NCI-H1436 (cell line): ENCODE measurements at regions not wholly inside any gene's neighbourhood (a gene's known extent, or its start where the extent isn't known, plus 50 kb on each side); places are given as distances from the start of the nearest gene placed in this dataset.

Experiments used
- DNase-seq: peaks from one replicate; lab custom pipeline; 2025; lab: John Stamatoyannopoulos, UW

DNA sequence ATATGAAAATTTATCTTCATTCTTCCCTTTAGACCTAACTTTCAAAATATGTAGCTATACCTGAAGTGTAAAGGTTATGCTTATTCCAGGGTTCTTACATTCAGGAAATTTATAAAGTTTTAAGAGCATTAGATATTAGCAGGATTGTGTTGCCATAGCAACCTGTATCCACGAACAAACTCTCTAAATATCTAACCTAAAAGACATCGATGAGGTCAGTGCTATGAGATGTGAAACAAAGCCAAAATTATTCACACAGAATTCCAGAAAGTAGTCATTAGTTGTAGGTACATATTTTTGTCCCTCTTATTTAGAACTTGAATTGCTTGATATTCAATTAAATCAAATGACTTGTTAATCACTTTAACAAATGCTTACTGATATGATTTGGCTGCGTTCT is 705.3 kb downstream of the SOCS6 start:
- DNase-seq = no peak

DNA sequence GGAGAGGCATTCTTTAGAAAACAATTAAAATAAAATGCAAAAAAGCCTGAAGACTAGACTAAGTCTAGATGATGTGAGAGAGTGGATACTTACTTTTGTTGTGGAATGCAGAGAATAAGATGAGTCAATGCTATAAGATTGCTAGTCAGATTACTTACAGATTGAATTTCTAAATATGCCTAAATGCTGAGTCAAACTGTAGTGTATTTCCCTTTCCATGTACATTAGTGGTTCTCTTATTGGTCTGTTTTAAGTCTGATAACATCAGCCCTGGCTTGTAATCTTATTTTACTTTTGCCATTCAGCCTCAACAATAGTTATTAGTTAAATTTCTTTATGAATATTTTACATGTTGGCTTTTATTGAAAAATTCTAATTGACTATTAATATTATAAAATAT is 702.7 kb downstream of the SOCS6 start:
- DNase-seq = no peak

DNA sequence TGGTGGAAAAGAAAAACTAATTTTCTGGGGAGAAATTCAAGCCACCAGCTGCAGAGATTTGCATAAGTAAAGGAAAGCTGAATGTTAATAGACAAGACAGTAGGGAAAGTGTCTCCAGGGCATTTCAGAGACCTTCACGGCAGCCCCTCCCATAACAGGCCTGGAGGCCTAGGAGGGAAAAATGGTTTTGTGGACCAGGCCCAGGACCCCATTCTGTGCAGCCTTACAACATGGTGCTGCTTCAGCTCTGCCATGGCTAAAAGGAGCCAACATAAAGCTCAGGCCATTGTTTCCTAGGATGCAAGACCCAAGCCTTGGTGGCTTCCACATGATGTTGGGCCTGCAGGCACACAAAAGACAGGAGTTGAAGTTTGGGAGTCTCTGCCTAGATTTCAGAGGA is 697.1 kb downstream of the SOCS6 start:
- DNase-seq = no peak

DNA sequence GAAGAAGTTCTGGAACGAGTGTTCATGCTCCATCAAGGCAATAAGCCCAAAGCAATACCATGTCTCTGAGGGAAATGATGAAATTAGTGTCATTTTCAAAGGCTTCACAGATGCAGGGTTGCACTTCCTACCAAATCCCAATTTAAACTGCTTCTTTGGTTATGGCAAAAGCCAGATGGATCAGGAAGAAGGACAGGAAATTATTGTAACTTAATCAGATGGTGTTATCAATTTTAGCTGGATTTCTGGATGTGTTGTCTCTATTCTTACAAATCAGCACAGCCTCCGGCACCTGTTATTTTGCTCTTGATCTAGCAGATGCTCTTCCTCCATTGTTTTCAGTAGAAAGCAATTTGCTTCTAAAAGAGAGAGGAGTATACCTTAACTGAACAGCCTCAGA is 693.4 kb downstream of the SOCS6 start:
- no peak for DNase-seq

- DNase-seq = peak; percentile 11
Observed at GRCh38 chr18:70981400-70982140, 692.7 kb downstream of the SOCS6 start.

- no peak for DNase-seq
Observed at GRCh38 chr18:70973626-70974025, 684.8 kb downstream of the SOCS6 start.

DNA sequence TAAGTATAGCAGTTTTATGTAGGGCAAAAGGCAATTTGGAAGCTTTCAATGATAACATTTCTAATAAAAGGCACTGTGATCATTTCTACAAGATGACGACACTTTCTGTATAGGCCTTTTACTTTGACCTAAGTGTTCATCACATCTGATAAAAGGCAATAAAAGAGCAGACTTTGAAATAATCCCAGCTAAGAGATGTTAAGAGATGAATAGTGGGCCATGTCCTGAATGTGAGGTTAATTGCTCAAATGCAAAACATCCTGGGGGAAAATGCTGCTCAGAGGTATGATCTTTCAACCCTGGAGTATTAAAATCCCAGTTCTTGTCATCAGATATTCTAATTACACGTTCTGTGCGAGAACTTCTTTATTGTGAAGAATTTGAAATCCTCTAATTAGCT is 677.6 kb downstream of the SOCS6 start:
- no peak for DNase-seq

DNA sequence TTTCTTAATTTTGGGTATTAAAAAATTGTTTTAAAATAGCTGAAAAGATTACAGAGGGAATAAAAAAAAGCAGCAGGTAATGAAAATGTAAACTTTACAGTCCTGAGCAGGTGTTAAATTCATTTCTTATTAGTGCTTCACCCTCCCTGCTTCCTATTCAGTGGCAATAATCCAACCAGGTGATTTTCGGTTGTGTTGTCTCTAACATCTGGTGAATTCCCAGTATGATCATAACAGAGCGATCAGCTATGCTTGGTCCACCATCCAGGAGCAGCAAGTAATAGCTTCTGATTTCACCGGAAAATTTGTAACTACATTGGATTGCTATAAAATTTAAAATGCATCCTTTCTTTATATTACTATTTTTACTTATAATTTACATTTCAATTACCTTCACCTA is 673.1 kb downstream of the SOCS6 start:
- no peak for DNase-seq

GRCh38 chr18:70956554-70956953 is 667.7 kb downstream of the SOCS6 start:
- no peak for DNase-seq

GRCh38 chr18:70936160-70936559 is 647.3 kb downstream of the SOCS6 start:
- no peak for DNase-seq

GRCh38 chr18:70931942-70932814 is 643.3 kb downstream of the SOCS6 start:
- peak; percentile 31 for DNase-seq

- no peak for DNase-seq
Observed at GRCh38 chr18:70920840-70921374, 632.1 kb downstream of the SOCS6 start.

DNA sequence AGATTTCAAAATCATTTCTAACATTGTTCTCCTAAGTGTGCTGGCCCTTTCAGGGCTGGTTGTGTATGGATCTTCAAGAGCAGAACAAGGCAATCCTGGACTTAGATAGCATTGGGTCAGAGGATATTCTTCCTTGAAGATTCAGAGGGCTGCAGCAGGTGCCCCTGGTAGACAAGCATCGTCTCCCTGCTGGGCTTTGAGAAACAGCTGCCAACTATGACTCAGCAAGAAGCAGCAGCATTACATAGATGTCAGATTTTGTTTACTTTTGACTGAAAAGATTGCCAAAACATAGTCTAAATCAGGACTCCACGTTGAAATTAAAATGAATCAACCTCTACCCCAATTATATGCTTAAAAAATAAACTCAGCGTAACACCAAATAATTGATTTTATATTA is 618.8 kb downstream of the SOCS6 start:
- peak; percentile 40 for DNase-seq

DNA sequence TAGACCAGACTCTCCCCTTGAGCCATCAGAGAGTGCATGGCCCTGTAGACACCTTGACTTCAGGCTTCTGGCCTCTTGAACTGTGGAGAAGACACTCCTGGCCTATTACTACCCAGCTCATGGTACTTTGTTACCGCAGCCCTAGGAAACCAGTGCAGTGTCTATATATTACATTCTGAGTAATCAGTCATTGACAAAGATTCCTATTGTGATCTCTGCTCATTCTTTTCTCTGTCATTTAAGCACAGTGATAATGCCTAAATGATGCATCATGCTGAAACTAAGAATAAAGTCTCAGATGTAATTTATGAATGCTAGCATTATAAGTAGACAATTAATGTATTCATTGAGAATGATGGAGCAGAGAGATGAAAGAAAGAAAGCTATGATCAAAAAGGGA is 603.5 kb downstream of the SOCS6 start:
- DNase-seq = no peak

DNA sequence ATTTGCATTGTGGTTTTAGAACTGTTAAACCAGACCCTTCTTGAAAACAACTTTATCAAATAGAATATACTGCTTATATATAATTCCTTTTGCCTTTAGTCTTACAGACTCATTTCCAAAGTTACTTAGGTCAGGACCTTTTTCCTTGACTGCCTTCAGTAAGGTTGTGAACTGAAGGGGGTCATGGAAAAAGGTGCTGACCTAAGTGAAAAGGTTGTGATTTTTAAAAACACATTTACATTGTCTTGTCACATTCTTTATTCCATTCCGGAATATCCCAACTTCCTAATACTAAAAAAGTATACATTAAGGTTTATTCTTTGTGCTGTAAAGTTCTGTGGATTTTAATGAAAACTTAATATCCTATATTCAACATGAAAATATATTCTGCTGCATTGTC is 581.4 kb downstream of the SOCS6 start:
- DNase-seq = no peak

DNA sequence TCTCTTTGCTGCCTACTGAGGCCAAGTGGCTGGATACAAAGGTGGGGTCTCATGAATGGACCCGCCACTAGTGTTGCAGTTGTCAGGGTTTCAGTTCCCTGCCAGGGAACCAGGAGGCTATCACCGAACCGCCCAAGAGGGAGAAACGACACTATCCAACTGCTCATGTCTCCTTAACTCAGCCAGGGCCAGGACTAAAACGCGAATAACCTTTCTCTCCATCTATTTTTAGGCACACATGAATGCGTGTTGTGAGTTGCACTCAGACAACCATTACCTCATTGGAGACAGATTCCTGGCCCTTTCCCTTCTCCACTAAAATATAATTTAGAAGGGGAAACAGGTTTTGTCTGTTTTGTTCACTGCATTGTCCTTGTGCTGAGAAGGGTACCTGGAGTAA is 559.5 kb downstream of the SOCS6 start:
- no peak for DNase-seq

- no peak for DNase-seq
Observed at GRCh38 chr18:70840649-70841048, 551.8 kb downstream of the SOCS6 start.

DNA sequence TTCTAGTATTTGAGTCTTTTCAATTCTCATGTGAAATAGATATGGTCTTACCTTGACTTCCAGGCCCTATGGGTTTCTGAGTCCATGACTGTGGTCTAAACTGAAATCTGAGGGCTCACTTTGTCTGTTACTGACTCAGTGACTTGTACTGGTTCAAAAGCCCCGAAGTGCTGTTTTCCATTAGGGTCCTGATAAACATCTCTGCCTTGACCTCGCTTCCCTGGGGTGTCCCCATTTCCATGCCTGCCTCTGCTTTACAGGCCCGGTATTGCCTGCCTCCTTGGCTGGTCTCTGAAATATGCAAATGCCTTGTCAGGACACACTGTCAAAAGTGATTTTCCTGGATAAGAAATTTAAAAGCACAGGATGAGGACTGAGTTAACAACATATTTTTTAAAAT is 538.8 kb downstream of the SOCS6 start:
- no peak for DNase-seq

DNA sequence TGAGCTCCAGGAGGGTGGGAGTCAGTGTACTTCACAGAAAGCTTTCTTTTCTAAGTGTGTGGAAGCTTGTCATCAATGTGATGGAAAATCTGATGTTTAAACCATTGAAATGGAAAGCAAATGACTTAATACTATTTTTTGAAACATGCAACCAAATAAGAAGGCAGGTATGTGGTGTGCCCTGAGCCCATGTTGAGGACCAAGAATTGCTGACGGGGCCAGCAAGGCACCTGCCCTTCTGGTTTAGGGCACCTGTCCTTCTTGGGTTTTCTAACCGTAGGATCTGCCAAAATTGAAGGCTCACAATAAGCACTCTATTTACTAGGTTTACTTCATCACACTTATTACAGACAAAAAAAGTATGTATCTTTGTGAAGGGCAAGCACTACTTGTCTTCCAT is 537.7 kb downstream of the SOCS6 start:
- no peak for DNase-seq

DNA sequence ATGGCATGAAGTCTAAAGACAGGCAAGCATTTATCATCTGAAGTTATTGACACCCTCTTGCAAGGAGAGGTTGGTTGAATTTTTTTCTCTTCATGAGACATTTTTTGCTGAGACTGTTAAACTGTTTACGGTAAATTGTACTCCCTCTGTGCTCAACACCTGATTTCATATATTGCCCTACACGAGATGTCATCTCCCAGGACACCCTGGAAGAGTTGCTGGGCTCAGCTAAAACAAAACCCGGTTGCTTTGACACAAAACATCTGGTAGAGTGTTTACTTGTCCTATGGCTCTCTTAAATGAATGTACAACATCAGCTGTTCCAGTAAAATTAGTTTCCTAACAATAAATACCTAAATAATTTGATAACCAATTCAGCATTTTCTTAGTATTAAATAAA is 533.8 kb downstream of the SOCS6 start:
- no peak for DNase-seq

GRCh38 chr18:70822117-70822516 is 533.3 kb downstream of the SOCS6 start:
- no peak for DNase-seq

GRCh38 chr18:70808481-70809056 is 519.7 kb downstream of the SOCS6 start:
- no peak for DNase-seq
